ENCODE measurements at regions not wholly inside any gene's neighbourhood (a gene's known extent, or its start where the extent isn't known, plus 50 kb on each side); places are given as distances from the start of the nearest gene placed in this dataset.

DNA sequence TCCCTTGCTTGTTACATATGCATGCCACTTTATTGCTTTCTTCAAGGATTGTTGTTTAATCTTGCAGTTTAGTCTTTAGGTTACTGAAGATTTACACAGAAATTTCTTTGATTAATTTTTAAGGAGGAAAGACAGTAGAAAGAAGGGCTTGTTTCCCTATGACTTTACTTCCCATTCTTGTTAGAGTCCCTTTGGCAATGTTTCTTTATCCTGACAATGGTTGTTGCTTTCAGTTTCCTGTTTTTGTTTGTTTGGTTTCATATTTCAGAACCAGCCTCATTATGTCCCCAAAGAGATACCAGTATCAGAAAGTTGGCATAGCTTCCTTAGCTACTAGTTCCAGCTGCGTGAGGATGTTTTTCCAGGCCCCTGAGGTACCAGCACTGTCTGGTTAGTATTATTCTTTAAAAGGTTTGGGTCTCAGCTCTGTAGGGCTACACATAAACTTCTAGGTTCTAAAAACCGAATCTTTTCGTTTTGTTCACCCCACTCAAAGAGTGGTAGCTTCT, 61.3 kb upstream of the UNC5C start:
- TF ChIP-seq GABPA (IDR thresholded peaks at IDR 0.05; ENCODE audit: low read depth) (no peak), RAD21 (IDR thresholded peaks at IDR 0.05; ENCODE audit: low read length) (no peak), RFX5 (IDR thresholded peaks at IDR 0.05; ENCODE audit: low read length) (no peak)
- TF ChIP-seq, protein P1, sequence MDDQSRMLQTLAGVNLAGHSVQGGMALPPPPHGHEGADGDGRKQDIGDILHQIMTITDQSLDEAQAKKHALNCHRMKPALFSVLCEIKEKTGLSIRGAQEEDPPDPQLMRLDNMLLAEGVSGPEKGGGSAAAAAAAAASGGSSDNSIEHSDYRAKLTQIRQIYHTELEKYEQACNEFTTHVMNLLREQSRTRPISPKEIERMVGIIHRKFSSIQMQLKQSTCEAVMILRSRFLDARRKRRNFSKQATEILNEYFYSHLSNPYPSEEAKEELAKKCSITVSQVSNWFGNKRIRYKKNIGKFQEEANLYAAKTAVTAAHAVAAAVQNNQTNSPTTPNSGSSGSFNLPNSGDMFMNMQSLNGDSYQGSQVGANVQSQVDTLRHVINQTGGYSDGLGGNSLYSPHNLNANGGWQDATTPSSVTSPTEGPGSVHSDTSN (IDR thresholded peaks at IDR 0.05) = no peak
- TF ChIP-seq, protein P2, sequence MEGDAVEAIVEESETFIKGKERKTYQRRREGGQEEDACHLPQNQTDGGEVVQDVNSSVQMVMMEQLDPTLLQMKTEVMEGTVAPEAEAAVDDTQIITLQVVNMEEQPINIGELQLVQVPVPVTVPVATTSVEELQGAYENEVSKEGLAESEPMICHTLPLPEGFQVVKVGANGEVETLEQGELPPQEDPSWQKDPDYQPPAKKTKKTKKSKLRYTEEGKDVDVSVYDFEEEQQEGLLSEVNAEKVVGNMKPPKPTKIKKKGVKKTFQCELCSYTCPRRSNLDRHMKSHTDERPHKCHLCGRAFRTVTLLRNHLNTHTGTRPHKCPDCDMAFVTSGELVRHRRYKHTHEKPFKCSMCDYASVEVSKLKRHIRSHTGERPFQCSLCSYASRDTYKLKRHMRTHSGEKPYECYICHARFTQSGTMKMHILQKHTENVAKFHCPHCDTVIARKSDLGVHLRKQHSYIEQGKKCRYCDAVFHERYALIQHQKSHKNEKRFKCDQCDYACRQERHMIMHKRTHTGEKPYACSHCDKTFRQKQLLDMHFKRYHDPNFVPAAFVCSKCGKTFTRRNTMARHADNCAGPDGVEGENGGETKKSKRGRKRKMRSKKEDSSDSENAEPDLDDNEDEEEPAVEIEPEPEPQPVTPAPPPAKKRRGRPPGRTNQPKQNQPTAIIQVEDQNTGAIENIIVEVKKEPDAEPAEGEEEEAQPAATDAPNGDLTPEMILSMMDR (IDR thresholded peaks at IDR 0.05) = no peak

Data from SK-N-SH (cell line).